ENCODE measurements at regions not wholly inside any gene's neighbourhood (a gene's known extent, or its start where the extent isn't known, plus 50 kb on each side); places are given as distances from the start of the nearest gene placed in this dataset.

GRCh38 chr2:150296770-150297546, 190.5 kb downstream of the RND3 start:
- intact Hi-C loops (cut with micrococcal nuclease; ENCODE audit: unreplicated experiment) = no loop called here
- CTCF ChIA-PET = no interaction called here
- no peak for TF ChIP-seq CTCF (IDR thresholded peaks at IDR 0.05; ENCODE audit: unreplicated experiment)
- H3K36me3 Mint-ChIP-seq (ENCODE audit: insufficient read depth, unreplicated experiment) = no peaks in the 10 kb centered on the region
- DNase-seq = no peak
- peaks cover 8% of the 10 kb centered on the region for H3K4me1 Mint-ChIP-seq (ENCODE audit: low read depth, unreplicated experiment)
- peaks cover 4% of the 10 kb centered on the region for H3K9me3 Mint-ChIP-seq (ENCODE audit: low read depth, unreplicated experiment)
- no TSS peak for BruUV-seq (replicated peaks)
- H3K4me3 Mint-ChIP-seq (ENCODE audit: low read depth, unreplicated experiment) = no peak overlapping the region
- no peak overlapping the region for H3K27ac Mint-ChIP-seq (ENCODE audit: unreplicated experiment)
- no peaks in the 10 kb centered on the region for H3K27me3 Mint-ChIP-seq (ENCODE audit: unreplicated experiment)

GRCh38 chr2:150295544-150295943, 191.9 kb downstream of the RND3 start:
- Mint-ChIP-seq H3K36me3 (ENCODE audit: insufficient read depth, unreplicated experiment) (no peaks in the 10 kb centered on the region), H3K4me3 (ENCODE audit: low read depth, unreplicated experiment) (no peak overlapping the region), H3K27me3 (ENCODE audit: unreplicated experiment) (no peaks in the 10 kb centered on the region), H3K4me1 (ENCODE audit: low read depth, unreplicated experiment) (peaks cover 8% of the 10 kb centered on the region), H3K9me3 (ENCODE audit: low read depth, unreplicated experiment) (peaks cover 2% of the 10 kb centered on the region), H3K27ac (ENCODE audit: unreplicated experiment) (no peak overlapping the region)
- no TSS peak for BruUV-seq (replicated peaks)
- intact Hi-C loops (cut with micrococcal nuclease; ENCODE audit: unreplicated experiment) = no loop called here
- TF ChIP-seq CTCF (IDR thresholded peaks at IDR 0.05; ENCODE audit: unreplicated experiment) = no peak
- CTCF ChIA-PET = no interaction called here
- DNase-seq = no peak

GRCh38 chr2:150293771-150294170, 193.7 kb downstream of the RND3 start:
- Mint-ChIP-seq H3K4me1 (ENCODE audit: low read depth, unreplicated experiment) (peaks cover 8% of the 10 kb centered on the region), H3K36me3 (ENCODE audit: insufficient read depth, unreplicated experiment) (no peaks in the 10 kb centered on the region), H3K27ac (ENCODE audit: unreplicated experiment) (no peak overlapping the region), H3K27me3 (ENCODE audit: unreplicated experiment) (no peaks in the 10 kb centered on the region), H3K9me3 (ENCODE audit: low read depth, unreplicated experiment) (peaks cover 2% of the 10 kb centered on the region), H3K4me3 (ENCODE audit: low read depth, unreplicated experiment) (no peak overlapping the region)
- no peak for TF ChIP-seq CTCF (IDR thresholded peaks at IDR 0.05; ENCODE audit: unreplicated experiment)
- CTCF ChIA-PET = no interaction called here
- BruUV-seq (replicated peaks) = no TSS peak
- intact Hi-C loops (cut with micrococcal nuclease; ENCODE audit: unreplicated experiment) = no loop called here
- DNase-seq = no peak

GRCh38 chr2:150292807-150293206, 194.7 kb downstream of the RND3 start:
- Mint-ChIP-seq H3K9me3 (ENCODE audit: low read depth, unreplicated experiment) (peaks cover 2% of the 10 kb centered on the region), H3K36me3 (ENCODE audit: insufficient read depth, unreplicated experiment) (no peaks in the 10 kb centered on the region), H3K27ac (ENCODE audit: unreplicated experiment) (no peak overlapping the region), H3K4me1 (ENCODE audit: low read depth, unreplicated experiment) (peaks cover 8% of the 10 kb centered on the region), H3K4me3 (ENCODE audit: low read depth, unreplicated experiment) (no peak overlapping the region), H3K27me3 (ENCODE audit: unreplicated experiment) (no peaks in the 10 kb centered on the region)
- intact Hi-C loops (cut with micrococcal nuclease; ENCODE audit: unreplicated experiment) = no loop called here
- CTCF ChIA-PET = no interaction called here
- BruUV-seq (replicated peaks) = no TSS peak
- TF ChIP-seq CTCF (IDR thresholded peaks at IDR 0.05; ENCODE audit: unreplicated experiment) = no peak
- no peak for DNase-seq

Data from Calu3 (cell line).